ENCODE measurements at regions not wholly inside any gene's neighbourhood (a gene's known extent, or its start where the extent isn't known, plus 50 kb on each side); places are given as distances from the start of the nearest gene placed in this dataset.

GRCh38 chr14:43232261-43232660, 1274.8 kb downstream of the FSCB start:
- H3K27ac Mint-ChIP-seq: no peak overlapping the region
- peaks cover 10% of the 10 kb centered on the region in 2 donors for H3K9me3 Mint-ChIP-seq
- ATAC-seq (replicated peaks in 1 of 2): no peak

GRCh38 chr14:43215524-43215923, 1291.6 kb downstream of the FSCB start:
- Mint-ChIP-seq H3K27me3 (ENCODE audit: low read depth) (no peaks in the 10 kb centered on the region), H3K4me1 (ENCODE audit: low read depth) (no peaks in the 10 kb centered on the region), H3K27ac (no peak overlapping the region), H3K36me3 (ENCODE audit: insufficient read depth in 2 of 2) (no peaks in the 10 kb centered on the region), H3K9me3 (peaks cover 5 to 8% of the 10 kb centered on the region in 2 donors), H3K4me3 (no peak overlapping the region)
- ATAC-seq (replicated peaks in 1 of 2): no peak
- DNase-seq: no peak

More at GRCh38 chr14:43232261-43232660, 1274.8 kb downstream of the FSCB start:
- Mint-ChIP-seq H3K36me3 (ENCODE audit: insufficient read depth in 2 of 2) (no peaks in the 10 kb centered on the region), H3K27me3 (ENCODE audit: low read depth) (no peaks in the 10 kb centered on the region), H3K4me1 (ENCODE audit: low read depth) (no peaks in the 10 kb centered on the region), H3K4me3 (no peak overlapping the region)
- no peak for DNase-seq

- no peak overlapping the region for H3K27ac Mint-ChIP-seq
- DNase-seq (no peak), ATAC-seq (replicated peaks in 1 of 2) (no peak)
- no peaks in the 10 kb centered on the region for H3K4me1 Mint-ChIP-seq (ENCODE audit: low read depth)
- H3K9me3 Mint-ChIP-seq: peaks cover 4 to 7% of the 10 kb centered on the region in 2 donors
- no peak overlapping the region for H3K4me3 Mint-ChIP-seq
- H3K27me3 Mint-ChIP-seq (ENCODE audit: low read depth): no peaks in the 10 kb centered on the region
- H3K36me3 Mint-ChIP-seq (ENCODE audit: insufficient read depth in 2 of 2): no peaks in the 10 kb centered on the region
Observed at GRCh38 chr14:43207189-43207588, 1299.9 kb downstream of the FSCB start.

GRCh38 chr14:43204816-43205215, 1302.3 kb downstream of the FSCB start:
- ATAC-seq (replicated peaks in 1 of 2): no peak
- Mint-ChIP-seq H3K27me3 (ENCODE audit: low read depth) (no peaks in the 10 kb centered on the region), H3K36me3 (ENCODE audit: insufficient read depth in 2 of 2) (no peaks in the 10 kb centered on the region), H3K4me3 (no peak overlapping the region), H3K4me1 (ENCODE audit: low read depth) (no peaks in the 10 kb centered on the region), H3K27ac (no peak overlapping the region), H3K9me3 (peaks cover 4 to 7% of the 10 kb centered on the region in 2 donors)
- no peak for DNase-seq

- Mint-ChIP-seq H3K36me3 (ENCODE audit: insufficient read depth in 2 of 2) (peaks cover 0 to 3% of the 10 kb centered on the region in 2 donors), H3K4me1 (ENCODE audit: low read depth) (no peaks in the 10 kb centered on the region), H3K4me3 (no peak overlapping the region), H3K9me3 (peaks cover 2 to 10% of the 10 kb centered on the region in 2 donors), H3K27ac (no peak overlapping the region), H3K27me3 (ENCODE audit: low read depth) (no peaks in the 10 kb centered on the region)
- no peak for ATAC-seq (replicated peaks in 1 of 2)
- DNase-seq: no peak
Observed at GRCh38 chr14:43200519-43200918, 1306.6 kb downstream of the FSCB start.

GRCh38 chr14:43198465-43198864, 1308.6 kb downstream of the FSCB start:
- no peak overlapping the region for H3K4me3 Mint-ChIP-seq
- H3K9me3 Mint-ChIP-seq: peaks cover 0 to 7% of the 10 kb centered on the region in 2 donors
- H3K4me1 Mint-ChIP-seq (ENCODE audit: low read depth): no peaks in the 10 kb centered on the region
- H3K27me3 Mint-ChIP-seq (ENCODE audit: low read depth): no peaks in the 10 kb centered on the region
- DNase-seq: no peak
- no peak for ATAC-seq (replicated peaks in 1 of 2)
- no peak overlapping the region for H3K27ac Mint-ChIP-seq
- H3K36me3 Mint-ChIP-seq (ENCODE audit: insufficient read depth in 2 of 2): peaks cover 0 to 3% of the 10 kb centered on the region in 2 donors

- H3K4me3 Mint-ChIP-seq: no peak overlapping the region
- no peak for DNase-seq
- no peaks in the 10 kb centered on the region for H3K36me3 Mint-ChIP-seq (ENCODE audit: insufficient read depth in 2 of 2)
- H3K27ac Mint-ChIP-seq: no peak overlapping the region
- H3K9me3 Mint-ChIP-seq: peaks cover 12 to 13% of the 10 kb centered on the region in 2 donors
- no peaks in the 10 kb centered on the region for H3K4me1 Mint-ChIP-seq (ENCODE audit: low read depth)
- no peaks in the 10 kb centered on the region for H3K27me3 Mint-ChIP-seq (ENCODE audit: low read depth)
- no peak for ATAC-seq (replicated peaks in 1 of 2)
Observed at GRCh38 chr14:43184540-43184939, 1322.5 kb downstream of the FSCB start.

GRCh38 chr14:43183916-43184315, 1323.2 kb downstream of the FSCB start:
- no peak for ATAC-seq (replicated peaks in 1 of 2)
- Mint-ChIP-seq H3K27ac (no peak overlapping the region), H3K27me3 (ENCODE audit: low read depth) (no peaks in the 10 kb centered on the region), H3K9me3 (peaks cover 7 to 8% of the 10 kb centered on the region in 2 donors), H3K4me1 (ENCODE audit: low read depth) (no peaks in the 10 kb centered on the region), H3K36me3 (ENCODE audit: insufficient read depth in 2 of 2) (no peaks in the 10 kb centered on the region), H3K4me3 (no peak overlapping the region)
- DNase-seq: no peak

GRCh38 chr14:43175896-43176295, 1331.2 kb downstream of the FSCB start:
- H3K4me1 Mint-ChIP-seq (ENCODE audit: low read depth): no peaks in the 10 kb centered on the region
- H3K9me3 Mint-ChIP-seq: peaks cover 2 to 6% of the 10 kb centered on the region in 2 donors
- no peak overlapping the region for H3K27ac Mint-ChIP-seq
- H3K36me3 Mint-ChIP-seq (ENCODE audit: insufficient read depth in 2 of 2): no peaks in the 10 kb centered on the region
- no peak for DNase-seq
- ATAC-seq (replicated peaks in 1 of 2): no peak
- H3K4me3 Mint-ChIP-seq: no peak overlapping the region
- H3K27me3 Mint-ChIP-seq (ENCODE audit: low read depth): no peaks in the 10 kb centered on the region

- no peak for DNase-seq
- no peak for ATAC-seq (replicated peaks in 1 of 2)
- no peaks in the 10 kb centered on the region for H3K4me1 Mint-ChIP-seq (ENCODE audit: low read depth)
- no peaks in the 10 kb centered on the region for H3K36me3 Mint-ChIP-seq (ENCODE audit: insufficient read depth in 2 of 2)
- H3K27ac Mint-ChIP-seq: no peak overlapping the region
- H3K27me3 Mint-ChIP-seq (ENCODE audit: low read depth): no peaks in the 10 kb centered on the region
- no peak overlapping the region for H3K4me3 Mint-ChIP-seq
- peaks cover 2 to 4% of the 10 kb centered on the region in 2 donors for H3K9me3 Mint-ChIP-seq
Observed at GRCh38 chr14:43172899-43173548, 1334.1 kb downstream of the FSCB start.

- DNase-seq (no peak), ATAC-seq (replicated peaks in 1 of 2) (no peak)
- Mint-ChIP-seq H3K4me3 (no peak overlapping the region), H3K36me3 (ENCODE audit: insufficient read depth in 2 of 2) (no peaks in the 10 kb centered on the region), H3K27me3 (ENCODE audit: low read depth) (no peaks in the 10 kb centered on the region), H3K4me1 (ENCODE audit: low read depth) (no peaks in the 10 kb centered on the region), H3K27ac (no peak overlapping the region), H3K9me3 (peaks cover 2 to 4% of the 10 kb centered on the region in 2 donors)
Observed at GRCh38 chr14:43169722-43170121, 1337.4 kb downstream of the FSCB start.

- Mint-ChIP-seq H3K4me1 (ENCODE audit: low read depth) (no peaks in the 10 kb centered on the region), H3K9me3 (peaks cover 2 to 4% of the 10 kb centered on the region in 2 donors), H3K4me3 (no peak overlapping the region), H3K36me3 (ENCODE audit: insufficient read depth in 2 of 2) (no peaks in the 10 kb centered on the region), H3K27ac (no peak overlapping the region), H3K27me3 (ENCODE audit: low read depth) (no peaks in the 10 kb centered on the region)
- no peak for ATAC-seq (replicated peaks in 1 of 2)
- no peak for DNase-seq
Observed at GRCh38 chr14:43168371-43168925, 1338.6 kb downstream of the FSCB start.

- Mint-ChIP-seq H3K36me3 (ENCODE audit: insufficient read depth in 2 of 2) (no peaks in the 10 kb centered on the region), H3K27me3 (ENCODE audit: low read depth) (no peaks in the 10 kb centered on the region), H3K27ac (no peak overlapping the region), H3K4me3 (no peak overlapping the region), H3K9me3 (peaks cover under 1 to 2% of the 10 kb centered on the region in 2 donors), H3K4me1 (ENCODE audit: low read depth) (no peaks in the 10 kb centered on the region)
- DNase-seq (no peak), ATAC-seq (replicated peaks in 1 of 2) (no peak)
Observed at GRCh38 chr14:43166163-43166562, 1340.9 kb downstream of the FSCB start.

GRCh38 chr14:43165651-43166050, 1341.4 kb downstream of the FSCB start:
- ATAC-seq (replicated peaks in 1 of 2): no peak
- Mint-ChIP-seq H3K9me3 (peaks cover 0 to 2% of the 10 kb centered on the region in 2 donors), H3K4me3 (no peak overlapping the region), H3K4me1 (ENCODE audit: low read depth) (no peaks in the 10 kb centered on the region), H3K27me3 (ENCODE audit: low read depth) (no peaks in the 10 kb centered on the region), H3K27ac (no peak overlapping the region), H3K36me3 (ENCODE audit: insufficient read depth in 2 of 2) (no peaks in the 10 kb centered on the region)
- no peak for DNase-seq

All from activated T-cell treated with anti-CD3 and anti-CD28 coated beads, Interleukin-2, amount 50 U/mL, for 72 hours (primary cell).